ENCODE measurements at regions not wholly inside any gene's neighbourhood (a gene's known extent, or its start where the extent isn't known, plus 50 kb on each side); places are given as distances from the start of the nearest gene placed in this dataset.

DNA sequence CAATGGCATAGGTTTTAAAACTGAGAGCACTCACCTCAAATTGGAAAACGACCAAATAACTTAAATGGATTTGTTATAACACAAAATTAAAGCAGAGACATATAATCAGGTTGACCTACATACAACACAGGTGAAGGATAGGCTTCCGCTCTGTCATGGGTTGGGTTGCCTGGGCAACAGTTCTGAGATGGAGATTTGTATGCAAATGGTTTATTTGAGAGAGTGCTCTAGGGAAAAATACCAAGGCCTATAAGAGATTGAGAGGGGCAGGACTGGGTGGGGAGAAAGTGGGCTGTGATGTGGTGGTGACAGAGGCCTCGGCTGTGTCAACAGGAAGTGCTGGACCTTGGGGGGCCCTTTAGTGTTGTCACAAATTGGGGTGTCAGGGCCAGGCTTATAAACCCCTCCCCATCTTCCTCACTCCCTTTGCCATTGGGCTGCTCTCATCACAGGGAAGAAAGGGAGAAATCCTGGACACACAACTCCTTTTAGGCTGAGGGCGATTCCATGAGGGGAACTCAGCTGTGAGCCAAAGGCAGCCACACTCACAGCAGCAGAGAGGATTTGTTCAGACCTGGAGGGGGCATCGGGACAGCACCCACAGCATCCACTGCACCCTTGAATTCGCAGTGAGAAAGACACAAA lies 105.4 kb upstream of the LYZL1 start:
- Histone ChIP-seq H3K4me3 (no peak overlapping the region), H4K20me1 (replicated peaks; ENCODE audit: control insufficient read depth, insufficient read depth, low read length) (no peaks in the 10 kb centered on the region), H3K79me2 (ENCODE audit: control insufficient read depth, insufficient read depth, low read length) (no peaks in the 10 kb centered on the region), H3K27ac (ENCODE audit: extremely low read depth, low read depth, low read length) (no peak overlapping the region), H3K9me1 (ENCODE audit: control insufficient read depth, insufficient read depth, low read length) (no peaks in the 10 kb centered on the region), H3K9ac (ENCODE audit: insufficient read depth in 1 of 2, low read depth in 2 of 2, low read length in 2 of 2) (no peak overlapping the region), H3K4me1 (replicated peaks in 1 of 2; ENCODE audit: control insufficient read depth in 2 of 2, insufficient read depth in 2 of 2, low read length in 2 of 2) (no peaks in the 10 kb centered on the region), H3K27me3 (ENCODE audit: control insufficient read depth in 2 of 2, insufficient read depth in 2 of 2, low read length in 2 of 2) (peaks cover 3 to 8% of the 10 kb centered on the region in 2 experiments; a peak in 3 of 5 replicates), H3K4me2 (ENCODE audit: insufficient read depth, low read length) (no peak overlapping the region), H3K9me3 (replicated peaks; ENCODE audit: control insufficient read depth, insufficient read depth, low read depth, low read length) (no peaks in the 10 kb centered on the region), H3K36me3 (ENCODE audit: control insufficient read depth, insufficient read depth, low read length) (no peaks in the 10 kb centered on the region), H2AFZ (ENCODE audit: low read depth, low read length) (no peak overlapping the region)
- DNase-seq (ENCODE audit: extremely low read depth in 1 of 4, low spot score in 3 of 4) (no peak), FAIRE-seq (no peak), ATAC-seq (no peak)
- in situ Hi-C loops (cut with MboI) (no loop called here), intact Hi-C loops (cut with micrococcal nuclease) (no loop called here)
- POLR2A ChIA-PET: no interaction called here
- no TSS peak for BruUV-seq (replicated peaks)
- 0% methylated on average over 6 of the region's 6 CpGs for WGBS (ENCODE audit: insufficient coverage, low coverage, missing lambda C conversion rate)
- CTCF ChIA-PET (ENCODE audit: low intra/inter-chr PET ratio): no interaction called here
- TF ChIP-seq HDAC2 (IDR thresholded peaks at IDR 0.05) (no peak), MXD1 (CRISPR knock-in tag; IDR thresholded peaks at IDR 0.05; ENCODE audit: borderline replicate concordance, poor library complexity, severe bottlenecking) (no peak), KLF16 (IDR thresholded peaks at IDR 0.05) (no peak), YBX1 (IDR thresholded peaks at IDR 0.05) (no peak), THRAP3 (IDR thresholded peaks at IDR 0.05; ENCODE audit: borderline replicate concordance) (no peak), SAFB2 (IDR thresholded peaks at IDR 0.05; ENCODE audit: borderline replicate concordance, low read depth, low read length, severe bottlenecking) (no peak), NFE2L1 (tag; IDR thresholded peaks at IDR 0.05; ENCODE audit: borderline replicate concordance, low read depth) (no peak), MAFF (IDR thresholded peaks at IDR 0.05; ENCODE audit: low read length) (no peak), ZNF124 (CRISPR knock-in tag; IDR thresholded peaks at IDR 0.05) (no peak), ESRRB (CRISPR knock-in tag; IDR thresholded peaks at IDR 0.05; ENCODE audit: borderline replicate concordance) (no peak), STAT5A (IDR thresholded peaks at IDR 0.05; ENCODE audit: borderline replicate concordance, low read length) (no peak), SREBF1 (IDR thresholded peaks at IDR 0.05; ENCODE audit: borderline replicate concordance, low read depth, low read length) (no peak), MCM7 (IDR thresholded peaks at IDR 0.05) (no peak), HMG20B (CRISPR knock-in tag; IDR thresholded peaks at IDR 0.05) (no peak)
- TF ChIP-seq, protein P1, sequence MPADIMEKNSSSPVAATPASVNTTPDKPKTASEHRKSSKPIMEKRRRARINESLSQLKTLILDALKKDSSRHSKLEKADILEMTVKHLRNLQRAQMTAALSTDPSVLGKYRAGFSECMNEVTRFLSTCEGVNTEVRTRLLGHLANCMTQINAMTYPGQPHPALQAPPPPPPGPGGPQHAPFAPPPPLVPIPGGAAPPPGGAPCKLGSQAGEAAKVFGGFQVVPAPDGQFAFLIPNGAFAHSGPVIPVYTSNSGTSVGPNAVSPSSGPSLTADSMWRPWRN (IDR thresholded peaks at IDR 0.05; ENCODE audit: low read depth): no peak
- TF ChIP-seq, protein P2, sequence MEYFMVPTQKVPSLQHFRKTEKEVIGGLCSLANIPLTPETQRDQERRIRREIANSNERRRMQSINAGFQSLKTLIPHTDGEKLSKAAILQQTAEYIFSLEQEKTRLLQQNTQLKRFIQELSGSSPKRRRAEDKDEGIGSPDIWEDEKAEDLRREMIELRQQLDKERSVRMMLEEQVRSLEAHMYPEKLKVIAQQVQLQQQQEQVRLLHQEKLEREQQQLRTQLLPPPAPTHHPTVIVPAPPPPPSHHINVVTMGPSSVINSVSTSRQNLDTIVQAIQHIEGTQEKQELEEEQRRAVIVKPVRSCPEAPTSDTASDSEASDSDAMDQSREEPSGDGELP (CRISPR knock-in tag; IDR thresholded peaks at IDR 0.05; ENCODE audit: borderline replicate concordance): no peak
- TF ChIP-seq, protein P3, sequence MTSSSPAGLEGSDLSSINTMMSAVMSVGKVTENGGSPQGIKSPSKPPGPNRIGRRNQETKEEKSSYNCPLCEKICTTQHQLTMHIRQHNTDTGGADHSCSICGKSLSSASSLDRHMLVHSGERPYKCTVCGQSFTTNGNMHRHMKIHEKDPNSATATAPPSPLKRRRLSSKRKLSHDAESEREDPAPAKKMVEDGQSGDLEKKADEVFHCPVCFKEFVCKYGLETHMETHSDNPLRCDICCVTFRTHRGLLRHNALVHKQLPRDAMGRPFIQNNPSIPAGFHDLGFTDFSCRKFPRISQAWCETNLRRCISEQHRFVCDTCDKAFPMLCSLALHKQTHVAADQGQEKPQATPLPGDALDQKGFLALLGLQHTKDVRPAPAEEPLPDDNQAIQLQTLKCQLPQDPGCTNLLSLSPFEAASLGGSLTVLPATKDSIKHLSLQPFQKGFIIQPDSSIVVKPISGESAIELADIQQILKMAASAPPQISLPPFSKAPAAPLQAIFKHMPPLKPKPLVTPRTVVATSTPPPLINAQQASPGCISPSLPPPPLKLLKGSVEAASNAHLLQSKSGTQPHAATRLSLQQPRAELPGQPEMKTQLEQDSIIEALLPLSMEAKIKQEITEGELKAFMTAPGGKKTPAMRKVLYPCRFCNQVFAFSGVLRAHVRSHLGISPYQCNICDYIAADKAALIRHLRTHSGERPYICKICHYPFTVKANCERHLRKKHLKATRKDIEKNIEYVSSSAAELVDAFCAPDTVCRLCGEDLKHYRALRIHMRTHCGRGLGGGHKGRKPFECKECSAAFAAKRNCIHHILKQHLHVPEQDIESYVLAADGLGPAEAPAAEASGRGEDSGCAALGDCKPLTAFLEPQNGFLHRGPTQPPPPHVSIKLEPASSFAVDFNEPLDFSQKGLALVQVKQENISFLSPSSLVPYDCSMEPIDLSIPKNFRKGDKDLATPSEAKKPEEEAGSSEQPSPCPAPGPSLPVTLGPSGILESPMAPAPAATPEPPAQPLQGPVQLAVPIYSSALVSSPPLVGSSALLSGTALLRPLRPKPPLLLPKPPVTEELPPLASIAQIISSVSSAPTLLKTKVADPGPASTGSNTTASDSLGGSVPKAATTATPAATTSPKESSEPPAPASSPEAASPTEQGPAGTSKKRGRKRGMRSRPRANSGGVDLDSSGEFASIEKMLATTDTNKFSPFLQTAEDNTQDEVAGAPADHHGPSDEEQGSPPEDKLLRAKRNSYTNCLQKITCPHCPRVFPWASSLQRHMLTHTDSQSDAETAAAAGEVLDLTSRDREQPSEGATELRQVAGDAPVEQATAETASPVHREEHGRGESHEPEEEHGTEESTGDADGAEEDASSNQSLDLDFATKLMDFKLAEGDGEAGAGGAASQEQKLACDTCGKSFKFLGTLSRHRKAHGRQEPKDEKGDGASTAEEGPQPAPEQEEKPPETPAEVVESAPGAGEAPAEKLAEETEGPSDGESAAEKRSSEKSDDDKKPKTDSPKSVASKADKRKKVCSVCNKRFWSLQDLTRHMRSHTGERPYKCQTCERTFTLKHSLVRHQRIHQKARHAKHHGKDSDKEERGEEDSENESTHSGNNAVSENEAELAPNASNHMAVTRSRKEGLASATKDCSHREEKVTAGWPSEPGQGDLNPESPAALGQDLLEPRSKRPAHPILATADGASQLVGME (CRISPR knock-in tag; IDR thresholded peaks at IDR 0.05): no peak
